ENCODE measurements at regions not wholly inside any gene's neighbourhood (a gene's known extent, or its start where the extent isn't known, plus 50 kb on each side); places are given as distances from the start of the nearest gene placed in this dataset.

GRCh38 chr5:167712986-167713585 lies 578.4 kb upstream of the WWC1 start:
- no peak for DNase-seq
- Histone ChIP-seq H3K4me2 (replicated peaks; ENCODE audit: extremely low read depth, low read length, poor library complexity, severe bottlenecking) (no peak overlapping the region), H4K20me1 (ENCODE audit: insufficient read depth, low read length) (no peaks in the 10 kb centered on the region), H3K79me2 (ENCODE audit: insufficient read depth, low read length) (no peaks in the 10 kb centered on the region), H3K4me3 (replicated peaks in 1 of 3; ENCODE audit: low read depth in 2 of 3, low read length in 3 of 3) (no peak overlapping the region), H3K4me1 (ENCODE audit: control insufficient read depth in 1 of 2, insufficient read depth in 2 of 2, low read length in 2 of 2) (no peaks in the 10 kb centered on the region), H3K9me3 (replicated peaks in 1 of 2; ENCODE audit: control insufficient read depth in 1 of 2, insufficient read depth in 1 of 2, low read length in 2 of 2) (no peaks in the 10 kb centered on the region), H3K27ac (ENCODE audit: low read depth in 1 of 2, low read length in 2 of 2) (no peak overlapping the region), H3K9ac (ENCODE audit: insufficient read depth, low read length, poor library complexity, severe bottlenecking) (no peak overlapping the region), H3K27me3 (ENCODE audit: control insufficient read depth in 2 of 2, insufficient read depth in 2 of 2, low read length in 2 of 2) (no peaks in the 10 kb centered on the region), H2AFZ (ENCODE audit: insufficient read depth, low read depth, low read length, poor library complexity, severe bottlenecking) (no peak overlapping the region), H3K36me3 (replicated peaks in 1 of 2; ENCODE audit: control insufficient read depth in 1 of 2, insufficient read depth in 2 of 2, low read length in 2 of 2) (no peaks in the 10 kb centered on the region)
- intact Hi-C loops (cut with micrococcal nuclease): no loop called here
- 82% methylated on average over 5 of the region's 7 CpGs for WGBS (ENCODE audit: insufficient coverage)
- TF ChIP-seq CTCF (IDR thresholded peaks at IDR 0.05): no peak
- H3K27me3 Mint-ChIP-seq (ENCODE audit: low read depth in 3 of 3): peaks cover 0 to 2% (median 0%) of the 10 kb centered on the region in 3 donors
- H3K4me1 Mint-ChIP-seq: no peaks in the 10 kb centered on the region
- H3K9me3 Mint-ChIP-seq: peaks cover 0 to 1% (median 0%) of the 10 kb centered on the region in 7 donors
- H3K4me3 Mint-ChIP-seq: no peak overlapping the region
- H3K27ac Mint-ChIP-seq: no peak overlapping the region
- H3K36me3 Mint-ChIP-seq: no peaks in the 10 kb centered on the region

GRCh38 chr5:167713896-167714295 lies 577.5 kb upstream of the WWC1 start:
- no peak overlapping the region for H2AFZ ChIP-seq (ENCODE audit: insufficient read depth, low read depth, low read length, poor library complexity, severe bottlenecking)
- no peak overlapping the region for H3K4me2 ChIP-seq (replicated peaks; ENCODE audit: extremely low read depth, low read length, poor library complexity, severe bottlenecking)
- H3K79me2 ChIP-seq (ENCODE audit: insufficient read depth, low read length): no peaks in the 10 kb centered on the region
- no peak for TF ChIP-seq CTCF (IDR thresholded peaks at IDR 0.05)
- no peak overlapping the region for H3K27ac ChIP-seq (ENCODE audit: low read depth in 1 of 2, low read length in 2 of 2)
- intact Hi-C loops (cut with micrococcal nuclease): no loop called here
- Mint-ChIP-seq H3K27ac (no peak overlapping the region), H3K4me1 (no peaks in the 10 kb centered on the region), H3K27me3 (ENCODE audit: low read depth in 3 of 3) (peaks cover 0 to 2% (median 0%) of the 10 kb centered on the region in 3 donors), H3K4me3 (no peak overlapping the region), H3K9me3 (peaks cover 0 to 1% (median 0%) of the 10 kb centered on the region in 7 donors), H3K36me3 (no peaks in the 10 kb centered on the region)
- WGBS (ENCODE audit: insufficient coverage): no CpG with 5 or more reads among the region's 1 CpG
- no peaks in the 10 kb centered on the region for H3K27me3 ChIP-seq (ENCODE audit: control insufficient read depth in 2 of 2, insufficient read depth in 2 of 2, low read length in 2 of 2)
- no peak for DNase-seq
- no peaks in the 10 kb centered on the region for H3K4me1 ChIP-seq (ENCODE audit: control insufficient read depth in 1 of 2, insufficient read depth in 2 of 2, low read length in 2 of 2)
- H3K9me3 ChIP-seq (replicated peaks in 1 of 2; ENCODE audit: control insufficient read depth in 1 of 2, insufficient read depth in 1 of 2, low read length in 2 of 2): no peaks in the 10 kb centered on the region
- no peaks in the 10 kb centered on the region for H4K20me1 ChIP-seq (ENCODE audit: insufficient read depth, low read length)
- H3K9ac ChIP-seq (ENCODE audit: insufficient read depth, low read length, poor library complexity, severe bottlenecking): no peak overlapping the region
- H3K4me3 ChIP-seq (replicated peaks in 1 of 3; ENCODE audit: low read depth in 2 of 3, low read length in 3 of 3): no peak overlapping the region
- no peaks in the 10 kb centered on the region for H3K36me3 ChIP-seq (replicated peaks in 1 of 2; ENCODE audit: control insufficient read depth in 1 of 2, insufficient read depth in 2 of 2, low read length in 2 of 2)

All from CD14-positive monocyte (primary cell).